ENCODE measurements at regions not wholly inside any gene's neighbourhood (a gene's known extent, or its start where the extent isn't known, plus 50 kb on each side); places are given as distances from the start of the nearest gene placed in this dataset.

DNA sequence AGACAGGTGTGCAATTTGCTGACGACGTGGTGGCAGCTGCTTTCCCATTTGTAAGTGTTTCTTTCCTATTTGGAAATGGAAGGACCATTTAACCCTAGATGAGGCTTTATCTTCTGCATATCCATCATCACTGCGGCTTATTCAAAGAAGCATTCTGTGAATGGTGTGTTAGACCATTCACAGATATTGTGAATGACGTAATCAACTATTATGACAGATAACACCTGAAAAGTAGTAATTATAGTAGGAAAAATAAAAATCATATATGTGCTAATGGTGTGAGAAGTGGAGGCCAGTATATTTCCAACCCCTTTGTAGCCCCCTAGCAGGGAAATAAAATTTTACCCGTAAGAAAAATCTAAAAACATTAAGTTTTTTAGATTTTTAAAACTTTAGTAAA, 424.5 kb upstream of the CRIM1 start:
- TF ChIP-seq TBL1XR1 (IDR thresholded peaks at IDR 0.05; ENCODE audit: low read depth, low read length) = no peak
- TF ChIP-seq MEF2A (IDR thresholded peaks at IDR 0.05; ENCODE audit: insufficient read depth, low read depth, low read length) = no peak
- TF ChIP-seq PML (IDR thresholded peaks at IDR 0.05; ENCODE audit: low read length) = no peak
- no peak for TF ChIP-seq CTCF (IDR thresholded peaks at IDR 0.05 in 2 of 3, conservative IDR thresholded peaks at IDR 0.05 in 1 of 3; ENCODE audit: control insufficient read depth in 2 of 3, extremely low read depth in 1 of 3, insufficient read depth in 1 of 3, low read depth in 3 of 3, low read length in 3 of 3)
- no peak for TF ChIP-seq POLR2A (IDR thresholded peaks at IDR 0.05; ENCODE audit: low read depth, low read length)
- TF ChIP-seq SIN3A (IDR thresholded peaks at IDR 0.05; ENCODE audit: low read depth, low read length) = no peak
- no peak for TF ChIP-seq EZH2 (IDR thresholded peaks at IDR 0.05; ENCODE audit: borderline replicate concordance, control insufficient read depth, low read depth, low read length)

Data from GM12878 (cell line).